Liver (tissue), 8 donors: ENCODE measurements at regions not wholly inside any gene's neighbourhood (a gene's known extent, or its start where the extent isn't known, plus 50 kb on each side); places are given as distances from the start of the nearest gene placed in this dataset.
A peak's percentile ranks its signal among the peaks of the same experiment; 100 is the strongest.

ENCODE experiments used
- DNase-seq: peaks from one replicate; pipeline ENCODE4 v3.0.0-alpha.2; 2017; ENCODE audit warnings: low spot score
- H3K27ac ChIP-seq, 2 donors: one replicate each; pipeline ENCODE4 v1.7.0; 2013; ENCODE audit warnings: inconsistent platforms in 2 of 2, low read length in 2 of 2, control low read depth in 1 of 2, low read depth in 1 of 2, mild to moderate bottlenecking in 1 of 2
- H3K27me3 ChIP-seq, 4 donors: one replicate each; pipeline versions ENCODE4 v1.6.1 to v1.7.0; 2013; ENCODE audit warnings: low read length in 3 of 4, inconsistent platforms in 1 of 4, mild to moderate bottlenecking in 1 of 4, moderate library complexity in 1 of 4; ENCODE audit not compliant: control insufficient read depth in 4 of 4, insufficient read depth in 4 of 4
- H3K36me3 ChIP-seq, 4 donors: one replicate each; pipeline versions ENCODE4 v1.6.1 to v1.7.0; 2013; ENCODE audit warnings: low read length in 3 of 4, mild to moderate bottlenecking in 3 of 4, low read depth in 1 of 4, moderate library complexity in 1 of 4; ENCODE audit not compliant: control insufficient read depth in 4 of 4, insufficient read depth in 3 of 4
- H3K4me1 ChIP-seq, 4 donors: one replicate each; pipeline versions ENCODE4 v1.6.1 to v1.7.0; 2013; ENCODE audit warnings: low read length in 3 of 4, mild to moderate bottlenecking in 3 of 4, moderate library complexity in 1 of 4; ENCODE audit not compliant: control insufficient read depth in 4 of 4, insufficient read depth in 4 of 4
- H3K4me3 ChIP-seq, 3 donors: one replicate each; pipeline versions ENCODE4 v1.6.1 to v1.7.0; 2013; ENCODE audit warnings: low read length in 3 of 3, control low read depth in 1 of 3, low read depth in 1 of 3, mild to moderate bottlenecking in 1 of 3
- H3K9ac ChIP-seq, 2 donors: one replicate each; pipeline ENCODE4 v1.7.0; 2013; ENCODE audit warnings: low read length in 2 of 2, mild to moderate bottlenecking in 2 of 2, moderate library complexity in 2 of 2, control low read depth in 1 of 2, low read depth in 1 of 2
- H3K9me3 ChIP-seq, 4 donors: one replicate each; pipeline versions ENCODE4 v1.6.1 to v1.7.0; 2013; ENCODE audit warnings: low read length in 3 of 4; ENCODE audit not compliant: control insufficient read depth in 4 of 4
- EGR1 ChIP-seq, 2 donors: IDR thresholded peaks; 2 replicates each; pipeline ENCODE4 v1.6.1; 2016 to 2018; ENCODE audit warnings: antibody characterized with exemption in 2 of 2, low read depth in 2 of 2
- FOXA1 ChIP-seq: IDR thresholded peaks from 2 replicates; pipeline ENCODE4 v1.6.1; 2016; ENCODE audit warnings: antibody characterized with exemption
- FOXA2 ChIP-seq: IDR thresholded peaks from 2 replicates; pipeline ENCODE4 v1.6.1; 2016; ENCODE audit warnings: antibody characterized with exemption
- GABPA ChIP-seq, 2 donors: IDR thresholded peaks in 1 of 2; conservative IDR thresholded peaks in 1 of 2; 2 replicates each; pipeline ENCODE4 v1.6.1; 2016; ENCODE audit warnings: antibody characterized with exemption in 2 of 2, mild to moderate bottlenecking in 1 of 2, moderate library complexity in 1 of 2
- HNF4A ChIP-seq, 2 donors: conservative IDR thresholded peaks; 2 replicates each; pipeline ENCODE4 v1.6.1; 2016; ENCODE audit warnings: antibody characterized with exemption in 2 of 2, mild to moderate bottlenecking in 2 of 2
- HNF4G ChIP-seq: IDR thresholded peaks from 2 replicates; pipeline ENCODE4 v1.6.1; 2016; ENCODE audit warnings: antibody characterized with exemption
- JUND ChIP-seq, 2 donors: IDR thresholded peaks; 2 replicates each; pipeline ENCODE4 v1.6.1; 2016; ENCODE audit warnings: antibody characterized with exemption in 2 of 2
- NR2F2 ChIP-seq: IDR thresholded peaks from 2 replicates; pipeline ENCODE4 v1.6.1; 2016; ENCODE audit warnings: antibody characterized with exemption
- RAD21 ChIP-seq, 2 donors: IDR thresholded peaks; 2 replicates each; pipeline ENCODE4 v1.6.1; 2016; ENCODE audit warnings: antibody characterized with exemption in 2 of 2, mild to moderate bottlenecking in 2 of 2
- REST ChIP-seq: IDR thresholded peaks from 2 replicates; pipeline ENCODE4 v1.6.1; 2016; ENCODE audit warnings: antibody characterized with exemption, mild to moderate bottlenecking
- RXRA ChIP-seq, 2 donors: IDR thresholded peaks; 2 replicates each; pipeline ENCODE4 v1.6.1; 2017 to 2018; ENCODE audit warnings: antibody characterized with exemption in 2 of 2, mild to moderate bottlenecking in 1 of 2
- SP1 ChIP-seq: IDR thresholded peaks from 2 replicates; pipeline ENCODE4 v1.6.1; 2018; ENCODE audit warnings: antibody characterized with exemption, mild to moderate bottlenecking
- TAF1 ChIP-seq: conservative IDR thresholded peaks from 2 replicates; pipeline ENCODE4 v1.6.1; 2016; ENCODE audit warnings: antibody characterized with exemption, mild to moderate bottlenecking
- YY1 ChIP-seq: IDR thresholded peaks from 2 replicates; pipeline ENCODE4 v1.6.1; 2016; ENCODE audit warnings: antibody characterized with exemption, mild to moderate bottlenecking
- WGBS: extraction: QIAGEN DNeasy Blood & Tissue Kit; methylation state at CpG from one replicate; pipeline ENCODE4 v1.1.7; 2013; 5-methylcytosine and 5-hydroxymethylcytosine counted together
- TF ChIP-seq, protein P1 (sequence below): IDR thresholded peaks from 2 replicates; pipeline ENCODE4 v1.6.1; 2016; ENCODE audit warnings: antibody characterized with exemption
- TF ChIP-seq, protein P2 (sequence below): fragments of 150-350 bp; IDR thresholded peaks from 2 replicates; pipeline ENCODE4 v1.5.1; 2017; ENCODE audit warnings: improper control_type of control experiment, low read depth, low read length; ENCODE audit not compliant: missing input control
- TF ChIP-seq, protein P3 (sequence below): IDR thresholded peaks from 2 replicates; pipeline ENCODE4 v1.6.1; 2016; ENCODE audit warnings: antibody characterized with exemption
- TF ChIP-seq, protein P4 (sequence below): IDR thresholded peaks from 2 replicates; pipeline ENCODE4 v1.6.1; 2016; ENCODE audit warnings: antibody characterized with exemption
- donor health status: healthy.
- donor health status: healthy.
- donor health status: healthy.
- donor health status: healthy.
- donor health status: healthy.

- peak; percentile 88 for TF ChIP-seq REST
Measured at GRCh38 chr10:20988357-20988983, 91.4 kb upstream of the NEBL start (continued).

DNA sequence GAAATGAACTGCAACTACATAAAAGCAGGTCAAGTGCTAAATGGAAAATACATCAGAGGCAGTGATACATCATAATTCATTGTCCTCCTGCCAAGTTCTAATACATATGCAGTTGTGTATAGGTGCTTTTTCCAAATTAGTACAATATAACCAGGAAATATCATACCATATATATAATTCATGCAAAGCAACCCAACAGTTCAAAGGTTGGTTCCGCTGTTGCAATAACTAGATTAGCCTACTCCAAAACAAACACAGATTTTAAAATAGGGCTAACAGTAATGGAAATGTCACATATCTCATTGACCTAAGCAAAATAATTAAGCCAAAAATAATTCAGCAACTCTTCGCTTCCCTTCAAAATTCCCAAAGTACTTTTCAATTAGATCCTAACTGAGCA, 88.9 kb upstream of the NEBL start:
- peak overlapping the region; percentile 70 to 88 for H3K27ac ChIP-seq
- H3K9ac ChIP-seq, result no peak overlapping the region
- 22% methylated on average over 2 of the region's 2 CpGs for WGBS
- H3K4me3 ChIP-seq, result peak overlapping the region in 1 of 3 donors; percentile 34
- H3K36me3 ChIP-seq, result no peaks in the 10 kb centered on the region
- DNase-seq, result no peak
- H3K4me1 ChIP-seq, result peaks cover 2 to 33% (median 22%) of the 10 kb centered on the region in 4 donors
- H3K27me3 ChIP-seq, result no peaks in the 10 kb centered on the region
- H3K9me3 ChIP-seq, result peaks cover 0 to 2% (median 0%) of the 10 kb centered on the region in 4 donors
- TF ChIP-seq, protein P1, sequence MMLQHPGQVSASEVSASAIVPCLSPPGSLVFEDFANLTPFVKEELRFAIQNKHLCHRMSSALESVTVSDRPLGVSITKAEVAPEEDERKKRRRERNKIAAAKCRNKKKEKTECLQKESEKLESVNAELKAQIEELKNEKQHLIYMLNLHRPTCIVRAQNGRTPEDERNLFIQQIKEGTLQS, result no peak
- TF ChIP-seq REST (peak; percentile 53), HNF4G (peak; percentile 85), FOXA2 (peak; percentile 86), EGR1 (IDR thresholded peaks at IDR 0.05; ENCODE audit: low read depth in 2 of 2) (peak in 1 of 2 donors; percentile 49), JUND (IDR thresholded peaks at IDR 0.05) (peak in 1 of 2 donors; percentile 69), YY1 (peak; percentile 84), FOXA1 (peak; percentile 56), RXRA (IDR thresholded peaks at IDR 0.05) (peak; percentile 47 to 80), NR2F2 (peak; percentile 50), GABPA (IDR thresholded peaks at IDR 0.05 in 1 of 2, conservative IDR thresholded peaks at IDR 0.05 in 1 of 2) (peak in 1 of 2 donors; percentile 36), TAF1 (no peak), HNF4A (conservative IDR thresholded peaks at IDR 0.05) (peak; percentile 92 to 94), SP1 (peak; percentile 83), RAD21 (IDR thresholded peaks at IDR 0.05) (peak; percentile 23 to 26)
- TF ChIP-seq, protein P2, sequence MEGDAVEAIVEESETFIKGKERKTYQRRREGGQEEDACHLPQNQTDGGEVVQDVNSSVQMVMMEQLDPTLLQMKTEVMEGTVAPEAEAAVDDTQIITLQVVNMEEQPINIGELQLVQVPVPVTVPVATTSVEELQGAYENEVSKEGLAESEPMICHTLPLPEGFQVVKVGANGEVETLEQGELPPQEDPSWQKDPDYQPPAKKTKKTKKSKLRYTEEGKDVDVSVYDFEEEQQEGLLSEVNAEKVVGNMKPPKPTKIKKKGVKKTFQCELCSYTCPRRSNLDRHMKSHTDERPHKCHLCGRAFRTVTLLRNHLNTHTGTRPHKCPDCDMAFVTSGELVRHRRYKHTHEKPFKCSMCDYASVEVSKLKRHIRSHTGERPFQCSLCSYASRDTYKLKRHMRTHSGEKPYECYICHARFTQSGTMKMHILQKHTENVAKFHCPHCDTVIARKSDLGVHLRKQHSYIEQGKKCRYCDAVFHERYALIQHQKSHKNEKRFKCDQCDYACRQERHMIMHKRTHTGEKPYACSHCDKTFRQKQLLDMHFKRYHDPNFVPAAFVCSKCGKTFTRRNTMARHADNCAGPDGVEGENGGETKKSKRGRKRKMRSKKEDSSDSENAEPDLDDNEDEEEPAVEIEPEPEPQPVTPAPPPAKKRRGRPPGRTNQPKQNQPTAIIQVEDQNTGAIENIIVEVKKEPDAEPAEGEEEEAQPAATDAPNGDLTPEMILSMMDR, result no peak
- TF ChIP-seq, protein P3, sequence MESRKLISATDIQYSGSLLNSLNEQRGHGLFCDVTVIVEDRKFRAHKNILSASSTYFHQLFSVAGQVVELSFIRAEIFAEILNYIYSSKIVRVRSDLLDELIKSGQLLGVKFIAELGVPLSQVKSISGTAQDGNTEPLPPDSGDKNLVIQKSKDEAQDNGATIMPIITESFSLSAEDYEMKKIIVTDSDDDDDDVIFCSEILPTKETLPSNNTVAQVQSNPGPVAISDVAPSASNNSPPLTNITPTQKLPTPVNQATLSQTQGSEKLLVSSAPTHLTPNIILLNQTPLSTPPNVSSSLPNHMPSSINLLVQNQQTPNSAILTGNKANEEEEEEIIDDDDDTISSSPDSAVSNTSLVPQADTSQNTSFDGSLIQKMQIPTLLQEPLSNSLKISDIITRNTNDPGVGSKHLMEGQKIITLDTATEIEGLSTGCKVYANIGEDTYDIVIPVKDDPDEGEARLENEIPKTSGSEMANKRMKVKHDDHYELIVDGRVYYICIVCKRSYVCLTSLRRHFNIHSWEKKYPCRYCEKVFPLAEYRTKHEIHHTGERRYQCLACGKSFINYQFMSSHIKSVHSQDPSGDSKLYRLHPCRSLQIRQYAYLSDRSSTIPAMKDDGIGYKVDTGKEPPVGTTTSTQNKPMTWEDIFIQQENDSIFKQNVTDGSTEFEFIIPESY, result peak; percentile 60
- TF ChIP-seq, protein P4, sequence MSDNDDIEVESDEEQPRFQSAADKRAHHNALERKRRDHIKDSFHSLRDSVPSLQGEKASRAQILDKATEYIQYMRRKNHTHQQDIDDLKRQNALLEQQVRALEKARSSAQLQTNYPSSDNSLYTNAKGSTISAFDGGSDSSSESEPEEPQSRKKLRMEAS, result peak; percentile 37
